ENCODE measurements at regions not wholly inside any gene's neighbourhood (a gene's known extent, or its start where the extent isn't known, plus 50 kb on each side); places are given as distances from the start of the nearest gene placed in this dataset.

- H3K27ac ChIP-seq (ENCODE audit: low read length) = no peak overlapping the region
- H3K27me3 ChIP-seq (ENCODE audit: control insufficient read depth, insufficient read depth) = no peaks in the 10 kb centered on the region
- DNase-seq = no peak
- H3K4me3 ChIP-seq (ENCODE audit: low read length) = no peak overlapping the region
- intact Hi-C loops (cut with DNase I) = no loop called here
- H3K9me3 ChIP-seq (ENCODE audit: control insufficient read depth, low read length) = no peaks in the 10 kb centered on the region
- ATAC-seq = no peak
- no peaks in the 10 kb centered on the region for H3K4me1 ChIP-seq (ENCODE audit: control insufficient read depth, insufficient read depth, low read length)
- 54% methylated on average over 11 of the region's 11 CpGs for WGBS
Observed at GRCh38 chr1:4447778-4448420, 206.5 kb upstream of the AJAP1 start.

- intact Hi-C loops (cut with DNase I) = no loop called here
- Histone ChIP-seq H3K4me1 (ENCODE audit: control insufficient read depth, insufficient read depth, low read length) (no peaks in the 10 kb centered on the region), H3K9me3 (ENCODE audit: control insufficient read depth, low read length) (no peaks in the 10 kb centered on the region), H3K27me3 (ENCODE audit: control insufficient read depth, insufficient read depth) (no peaks in the 10 kb centered on the region), H3K27ac (ENCODE audit: low read length) (no peak overlapping the region), H3K4me3 (ENCODE audit: low read length) (no peak overlapping the region)
- DNase-seq (no peak), ATAC-seq (no peak)
- 82% methylated on average over 5 of the region's 5 CpGs for WGBS
Observed at GRCh38 chr1:4449972-4450371, 204.4 kb upstream of the AJAP1 start.

GRCh38 chr1:4452701-4453100 is 201.7 kb upstream of the AJAP1 start:
- Histone ChIP-seq H3K4me3 (ENCODE audit: low read length) (no peak overlapping the region), H3K27me3 (ENCODE audit: control insufficient read depth, insufficient read depth) (no peaks in the 10 kb centered on the region), H3K9me3 (ENCODE audit: control insufficient read depth, low read length) (no peaks in the 10 kb centered on the region), H3K27ac (ENCODE audit: low read length) (no peak overlapping the region), H3K4me1 (ENCODE audit: control insufficient read depth, insufficient read depth, low read length) (no peaks in the 10 kb centered on the region)
- 62% methylated on average over 1 of the region's 1 CpG for WGBS
- intact Hi-C loops (cut with DNase I) = no loop called here
- no peak for DNase-seq
- no peak for ATAC-seq

DNA sequence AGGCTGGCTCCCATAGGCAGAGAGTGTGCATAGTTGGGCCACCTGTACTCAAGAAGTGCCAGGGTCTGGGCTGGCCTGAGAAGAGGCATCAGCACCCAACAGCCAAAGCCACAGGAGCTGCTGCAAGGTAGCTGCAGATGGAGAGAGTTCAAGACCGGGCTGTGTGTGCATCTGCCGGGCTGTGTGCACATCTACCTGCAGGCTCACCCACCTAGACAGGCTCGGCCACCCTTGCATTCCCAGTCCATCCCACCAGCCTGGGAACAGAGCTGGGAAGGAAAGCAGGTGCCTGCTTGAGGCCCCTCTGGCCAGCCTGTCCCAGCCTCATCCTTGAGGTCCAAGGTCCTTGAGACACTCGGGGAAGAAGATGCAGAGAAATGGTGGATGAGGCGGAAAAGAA is 194.4 kb upstream of the AJAP1 start:
- H3K27ac ChIP-seq (ENCODE audit: low read length) = no peak overlapping the region
- no peaks in the 10 kb centered on the region for H3K9me3 ChIP-seq (ENCODE audit: control insufficient read depth, low read length)
- DNase-seq (no peak), ATAC-seq (no peak)
- intact Hi-C loops (cut with DNase I) = no loop called here
- no peaks in the 10 kb centered on the region for H3K27me3 ChIP-seq (ENCODE audit: control insufficient read depth, insufficient read depth)
- WGBS = 87% methylated on average over 5 of the region's 5 CpGs
- peaks cover 2% of the 10 kb centered on the region for H3K4me1 ChIP-seq (ENCODE audit: control insufficient read depth, insufficient read depth, low read length)
- no peak overlapping the region for H3K4me3 ChIP-seq (ENCODE audit: low read length)

GRCh38 chr1:4460651-4461050 is 193.8 kb upstream of the AJAP1 start:
- DNase-seq (no peak), ATAC-seq (no peak)
- no peaks in the 10 kb centered on the region for H3K9me3 ChIP-seq (ENCODE audit: control insufficient read depth, low read length)
- intact Hi-C loops (cut with DNase I) = no loop called here
- H3K4me3 ChIP-seq (ENCODE audit: low read length) = no peak overlapping the region
- H3K4me1 ChIP-seq (ENCODE audit: control insufficient read depth, insufficient read depth, low read length) = peaks cover 2% of the 10 kb centered on the region
- 78% methylated on average over 14 of the region's 14 CpGs for WGBS
- no peak overlapping the region for H3K27ac ChIP-seq (ENCODE audit: low read length)
- H3K27me3 ChIP-seq (ENCODE audit: control insufficient read depth, insufficient read depth) = no peaks in the 10 kb centered on the region

- ATAC-seq = no peak
- DNase-seq = no peak
- Histone ChIP-seq H3K27me3 (ENCODE audit: control insufficient read depth, insufficient read depth) (no peaks in the 10 kb centered on the region), H3K4me3 (ENCODE audit: low read length) (no peak overlapping the region), H3K4me1 (ENCODE audit: control insufficient read depth, insufficient read depth, low read length) (peaks cover 2% of the 10 kb centered on the region), H3K9me3 (ENCODE audit: control insufficient read depth, low read length) (no peaks in the 10 kb centered on the region), H3K27ac (ENCODE audit: low read length) (no peak overlapping the region)
- intact Hi-C loops (cut with DNase I) = no loop called here
- WGBS = 90% methylated on average over 14 of the region's 14 CpGs
Observed at GRCh38 chr1:4461726-4462290, 192.6 kb upstream of the AJAP1 start.

- no peak for DNase-seq
- 62% methylated on average over 13 of the region's 13 CpGs for WGBS
- no peak overlapping the region for H3K4me3 ChIP-seq (ENCODE audit: low read length)
- no peaks in the 10 kb centered on the region for H3K9me3 ChIP-seq (ENCODE audit: control insufficient read depth, low read length)
- intact Hi-C loops (cut with DNase I) = no loop called here
- no peaks in the 10 kb centered on the region for H3K27me3 ChIP-seq (ENCODE audit: control insufficient read depth, insufficient read depth)
- ATAC-seq = peak in 1 of 2 donors; percentile 42
- H3K4me1 ChIP-seq (ENCODE audit: control insufficient read depth, insufficient read depth, low read length) = peaks cover 2% of the 10 kb centered on the region
- no peak overlapping the region for H3K27ac ChIP-seq (ENCODE audit: low read length)
Observed at GRCh38 chr1:4462831-4463484, 191.5 kb upstream of the AJAP1 start.

DNA sequence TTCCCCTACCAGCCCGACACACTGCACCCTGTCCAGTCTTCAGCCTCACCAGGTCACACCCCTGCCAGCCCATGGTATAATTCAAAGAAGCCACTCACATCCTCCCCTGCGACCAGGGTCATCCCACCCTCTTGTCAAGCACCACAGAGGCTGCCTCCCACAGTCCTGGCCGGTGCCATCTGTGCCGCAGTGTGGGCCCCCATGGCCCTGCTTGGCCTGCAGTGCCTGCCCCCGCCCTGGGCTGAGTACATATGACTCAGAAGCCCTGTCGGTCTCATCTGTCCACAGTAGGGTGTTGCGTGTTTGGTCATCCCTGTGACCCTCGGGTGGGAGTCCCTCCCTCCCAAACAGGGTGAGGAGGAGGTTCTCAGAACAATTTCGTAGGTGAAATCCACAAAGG is 190.8 kb upstream of the AJAP1 start:
- no peak overlapping the region for H3K27ac ChIP-seq (ENCODE audit: low read length)
- intact Hi-C loops (cut with DNase I) = no loop called here
- WGBS = 82% methylated on average over 9 of the region's 9 CpGs
- ATAC-seq (peak in 1 of 2 donors; percentile 19), DNase-seq (no peak)
- peaks cover 2% of the 10 kb centered on the region for H3K4me1 ChIP-seq (ENCODE audit: control insufficient read depth, insufficient read depth, low read length)
- H3K9me3 ChIP-seq (ENCODE audit: control insufficient read depth, low read length) = no peaks in the 10 kb centered on the region
- H3K4me3 ChIP-seq (ENCODE audit: low read length) = no peak overlapping the region
- H3K27me3 ChIP-seq (ENCODE audit: control insufficient read depth, insufficient read depth) = no peaks in the 10 kb centered on the region

GRCh38 chr1:4464478-4464877 is 189.9 kb upstream of the AJAP1 start:
- ATAC-seq = no peak
- 72% methylated on average over 3 of the region's 3 CpGs for WGBS
- Histone ChIP-seq H3K4me1 (ENCODE audit: control insufficient read depth, insufficient read depth, low read length) (peaks cover 2% of the 10 kb centered on the region), H3K4me3 (ENCODE audit: low read length) (no peak overlapping the region), H3K27me3 (ENCODE audit: control insufficient read depth, insufficient read depth) (no peaks in the 10 kb centered on the region), H3K9me3 (ENCODE audit: control insufficient read depth, low read length) (no peaks in the 10 kb centered on the region), H3K27ac (ENCODE audit: low read length) (no peak overlapping the region)
- DNase-seq = no peak
- intact Hi-C loops (cut with DNase I) = no loop called here

- no peaks in the 10 kb centered on the region for H3K9me3 ChIP-seq (ENCODE audit: control insufficient read depth, low read length)
- ATAC-seq = no peak
- H3K27ac ChIP-seq (ENCODE audit: low read length) = no peak overlapping the region
- WGBS = 76% methylated on average over 8 of the region's 8 CpGs
- H3K4me1 ChIP-seq (ENCODE audit: control insufficient read depth, insufficient read depth, low read length) = peaks cover 2% of the 10 kb centered on the region
- H3K27me3 ChIP-seq (ENCODE audit: control insufficient read depth, insufficient read depth) = no peaks in the 10 kb centered on the region
- no peak for DNase-seq
- intact Hi-C loops (cut with DNase I) = no loop called here
- H3K4me3 ChIP-seq (ENCODE audit: low read length) = no peak overlapping the region
Observed at GRCh38 chr1:4467241-4467640, 187.2 kb upstream of the AJAP1 start.

DNA sequence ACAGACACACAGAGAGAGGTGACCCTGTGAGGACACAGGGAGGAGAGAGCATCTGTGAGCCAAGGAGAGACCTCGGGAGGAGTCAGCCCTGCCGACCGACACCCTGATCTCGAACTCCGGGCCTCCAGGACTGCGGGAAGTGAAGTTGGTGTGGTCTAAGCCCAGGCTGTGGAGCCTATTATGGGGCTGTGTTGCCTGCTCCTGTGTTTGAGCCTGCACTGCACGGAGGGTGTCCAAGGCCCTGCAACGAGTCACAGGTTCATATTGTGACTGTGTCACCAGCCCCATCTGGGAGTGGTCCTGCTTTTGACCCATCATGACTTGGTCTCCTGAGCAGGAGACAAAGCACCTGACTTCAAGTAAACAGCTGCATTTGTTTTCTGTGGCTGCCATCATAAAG is 186.0 kb upstream of the AJAP1 start:
- Histone ChIP-seq H3K4me3 (ENCODE audit: low read length) (no peak overlapping the region), H3K4me1 (ENCODE audit: control insufficient read depth, insufficient read depth, low read length) (no peaks in the 10 kb centered on the region), H3K27ac (ENCODE audit: low read length) (no peak overlapping the region), H3K9me3 (ENCODE audit: control insufficient read depth, low read length) (no peaks in the 10 kb centered on the region), H3K27me3 (ENCODE audit: control insufficient read depth, insufficient read depth) (no peaks in the 10 kb centered on the region)
- DNase-seq (no peak), ATAC-seq (no peak)
- intact Hi-C loops (cut with DNase I) = no loop called here
- 86% methylated on average over 8 of the region's 8 CpGs for WGBS

Measured in right cardiac atrium (tissue), 5 donors.